GM23338 (cell line): ENCODE measurements at regions not wholly inside any gene's neighbourhood (a gene's known extent, or its start where the extent isn't known, plus 50 kb on each side); places are given as distances from the start of the nearest gene placed in this dataset.

ENCODE experiments used
- CREB1 ChIP-seq: fragments of 250-450 bp; sonication (Bioruptor Pico); IDR thresholded peaks from 2 replicates; pipeline ENCODE4 v1.5.0; 2020; ENCODE audit warnings: low read depth, mild to moderate bottlenecking, moderate library complexity
- EZH2 ChIP-seq: fragments of 200-600 bp; sonication (generic); IDR thresholded peaks from one replicate; pipeline ENCODE4 v1.8.0; 2017; ENCODE audit warnings: antibody characterized with exemption, mild to moderate bottlenecking, low read depth; ENCODE audit not compliant: unreplicated experiment
- EZH2phosphoT487 ChIP-seq: fragments of 200-600 bp; sonication (generic); IDR thresholded peaks from one replicate; pipeline ENCODE4 v1.8.1; 2018; ENCODE audit warnings: antibody characterized with exemption; ENCODE audit not compliant: unreplicated experiment
- JUNB ChIP-seq: IDR thresholded peaks from one replicate; pipeline ENCODE4 v1.6.1; 2016; ENCODE audit warnings: antibody characterized with exemption; ENCODE audit not compliant: unreplicated experiment
- NANOG ChIP-seq: IDR thresholded peaks from 2 replicates; pipeline ENCODE4 v1.6.1; 2016; ENCODE audit warnings: antibody characterized with exemption, borderline replicate concordance
- POLR2AphosphoS5 ChIP-seq: IDR thresholded peaks from 2 replicates; pipeline ENCODE4 v1.6.1; 2016; ENCODE audit warnings: antibody characterized with exemption, low read depth
- STAT1 ChIP-seq: IDR thresholded peaks from one replicate; pipeline ENCODE4 v1.6.1; 2016; ENCODE audit warnings: antibody characterized with exemption; ENCODE audit not compliant: unreplicated experiment
- ZNF114 ChIP-seq: fragments of 250-450 bp; sonication (Bioruptor Pico); IDR thresholded peaks from 2 replicates; pipeline ENCODE4 v1.5.0; 2020; ENCODE audit warnings: mild to moderate bottlenecking, moderate library complexity
- ZNF331 ChIP-seq: fragments of 250-450 bp; sonication (Bioruptor Pico); IDR thresholded peaks from 2 replicates; pipeline ENCODE4 v1.5.0; 2020; ENCODE audit warnings: low read depth, mild to moderate bottlenecking, moderate library complexity
- TF ChIP-seq, protein P1 (sequence below): IDR thresholded peaks from 2 replicates; pipeline ENCODE4 v1.6.1; 2016; ENCODE audit warnings: antibody characterized with exemption
- TF ChIP-seq, protein P2 (sequence below), 2 experiments: fragments of 200-600 bp in 1 of 2; sonication (generic) in 1 of 2; conservative IDR thresholded peaks; 2 replicates each; pipeline versions ENCODE4 v1.5.1 to v1.6.1; 2016 to 2017; ENCODE audit warnings: antibody characterized with exemption in 2 of 2, low read depth in 2 of 2, mild to moderate bottlenecking in 2 of 2, moderate library complexity in 1 of 2
- TF ChIP-seq, protein P3 (sequence below): IDR thresholded peaks from one replicate; pipeline ENCODE4 v1.6.1; 2018; ENCODE audit warnings: antibody characterized with exemption; ENCODE audit not compliant: unreplicated experiment
- TF ChIP-seq, protein P4 (sequence below): fragments of 250-450 bp; sonication (Bioruptor Pico); IDR thresholded peaks from 2 replicates; pipeline ENCODE4 v1.5.0; 2020; ENCODE audit warnings: mild to moderate bottlenecking, moderate library complexity

DNA sequence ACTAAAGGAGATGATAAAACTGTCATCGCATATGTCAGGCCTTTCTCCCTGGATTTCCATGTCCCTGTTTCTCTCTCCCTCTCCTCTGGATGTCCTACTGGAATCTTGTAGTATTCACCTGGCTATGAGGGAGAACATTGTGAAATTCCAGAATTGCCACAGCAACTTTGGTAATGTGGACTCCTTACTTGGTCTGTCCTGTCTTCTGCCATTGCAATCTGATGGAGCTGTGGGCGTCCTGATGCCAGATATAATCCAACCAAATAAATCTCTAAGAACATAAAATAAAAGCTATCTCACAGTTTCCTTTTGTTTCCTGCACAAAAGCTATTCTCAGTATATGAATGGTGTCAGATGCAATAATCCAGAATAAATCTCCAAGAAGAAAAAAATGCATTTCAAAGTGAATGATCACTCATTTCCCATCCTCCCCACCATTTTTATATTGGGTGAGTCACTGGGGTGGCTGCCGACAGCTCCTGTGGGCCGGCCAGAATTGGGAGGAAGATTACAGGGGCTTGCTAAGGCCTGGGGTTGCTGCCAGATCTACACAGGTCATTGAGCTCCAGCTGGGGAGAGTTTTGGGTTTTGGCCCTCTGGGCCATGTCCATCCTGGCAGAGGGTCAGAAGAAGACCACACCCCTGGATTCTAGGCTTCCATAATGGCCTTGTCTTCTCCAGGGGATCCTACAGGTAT is 160.7 kb upstream of the PITX1 start:
- TF ChIP-seq EZH2: no peak
- TF ChIP-seq, protein P1, sequence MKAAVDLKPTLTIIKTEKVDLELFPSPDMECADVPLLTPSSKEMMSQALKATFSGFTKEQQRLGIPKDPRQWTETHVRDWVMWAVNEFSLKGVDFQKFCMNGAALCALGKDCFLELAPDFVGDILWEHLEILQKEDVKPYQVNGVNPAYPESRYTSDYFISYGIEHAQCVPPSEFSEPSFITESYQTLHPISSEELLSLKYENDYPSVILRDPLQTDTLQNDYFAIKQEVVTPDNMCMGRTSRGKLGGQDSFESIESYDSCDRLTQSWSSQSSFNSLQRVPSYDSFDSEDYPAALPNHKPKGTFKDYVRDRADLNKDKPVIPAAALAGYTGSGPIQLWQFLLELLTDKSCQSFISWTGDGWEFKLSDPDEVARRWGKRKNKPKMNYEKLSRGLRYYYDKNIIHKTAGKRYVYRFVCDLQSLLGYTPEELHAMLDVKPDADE: no peak
- TF ChIP-seq JUNB: no peak
- TF ChIP-seq, protein P2, sequence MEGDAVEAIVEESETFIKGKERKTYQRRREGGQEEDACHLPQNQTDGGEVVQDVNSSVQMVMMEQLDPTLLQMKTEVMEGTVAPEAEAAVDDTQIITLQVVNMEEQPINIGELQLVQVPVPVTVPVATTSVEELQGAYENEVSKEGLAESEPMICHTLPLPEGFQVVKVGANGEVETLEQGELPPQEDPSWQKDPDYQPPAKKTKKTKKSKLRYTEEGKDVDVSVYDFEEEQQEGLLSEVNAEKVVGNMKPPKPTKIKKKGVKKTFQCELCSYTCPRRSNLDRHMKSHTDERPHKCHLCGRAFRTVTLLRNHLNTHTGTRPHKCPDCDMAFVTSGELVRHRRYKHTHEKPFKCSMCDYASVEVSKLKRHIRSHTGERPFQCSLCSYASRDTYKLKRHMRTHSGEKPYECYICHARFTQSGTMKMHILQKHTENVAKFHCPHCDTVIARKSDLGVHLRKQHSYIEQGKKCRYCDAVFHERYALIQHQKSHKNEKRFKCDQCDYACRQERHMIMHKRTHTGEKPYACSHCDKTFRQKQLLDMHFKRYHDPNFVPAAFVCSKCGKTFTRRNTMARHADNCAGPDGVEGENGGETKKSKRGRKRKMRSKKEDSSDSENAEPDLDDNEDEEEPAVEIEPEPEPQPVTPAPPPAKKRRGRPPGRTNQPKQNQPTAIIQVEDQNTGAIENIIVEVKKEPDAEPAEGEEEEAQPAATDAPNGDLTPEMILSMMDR (conservative IDR thresholded peaks at IDR 0.05; ENCODE audit: low read depth in 2 of 2): no peak
- no peak for TF ChIP-seq POLR2AphosphoS5
- TF ChIP-seq ZNF331: no peak
- TF ChIP-seq, protein P3, sequence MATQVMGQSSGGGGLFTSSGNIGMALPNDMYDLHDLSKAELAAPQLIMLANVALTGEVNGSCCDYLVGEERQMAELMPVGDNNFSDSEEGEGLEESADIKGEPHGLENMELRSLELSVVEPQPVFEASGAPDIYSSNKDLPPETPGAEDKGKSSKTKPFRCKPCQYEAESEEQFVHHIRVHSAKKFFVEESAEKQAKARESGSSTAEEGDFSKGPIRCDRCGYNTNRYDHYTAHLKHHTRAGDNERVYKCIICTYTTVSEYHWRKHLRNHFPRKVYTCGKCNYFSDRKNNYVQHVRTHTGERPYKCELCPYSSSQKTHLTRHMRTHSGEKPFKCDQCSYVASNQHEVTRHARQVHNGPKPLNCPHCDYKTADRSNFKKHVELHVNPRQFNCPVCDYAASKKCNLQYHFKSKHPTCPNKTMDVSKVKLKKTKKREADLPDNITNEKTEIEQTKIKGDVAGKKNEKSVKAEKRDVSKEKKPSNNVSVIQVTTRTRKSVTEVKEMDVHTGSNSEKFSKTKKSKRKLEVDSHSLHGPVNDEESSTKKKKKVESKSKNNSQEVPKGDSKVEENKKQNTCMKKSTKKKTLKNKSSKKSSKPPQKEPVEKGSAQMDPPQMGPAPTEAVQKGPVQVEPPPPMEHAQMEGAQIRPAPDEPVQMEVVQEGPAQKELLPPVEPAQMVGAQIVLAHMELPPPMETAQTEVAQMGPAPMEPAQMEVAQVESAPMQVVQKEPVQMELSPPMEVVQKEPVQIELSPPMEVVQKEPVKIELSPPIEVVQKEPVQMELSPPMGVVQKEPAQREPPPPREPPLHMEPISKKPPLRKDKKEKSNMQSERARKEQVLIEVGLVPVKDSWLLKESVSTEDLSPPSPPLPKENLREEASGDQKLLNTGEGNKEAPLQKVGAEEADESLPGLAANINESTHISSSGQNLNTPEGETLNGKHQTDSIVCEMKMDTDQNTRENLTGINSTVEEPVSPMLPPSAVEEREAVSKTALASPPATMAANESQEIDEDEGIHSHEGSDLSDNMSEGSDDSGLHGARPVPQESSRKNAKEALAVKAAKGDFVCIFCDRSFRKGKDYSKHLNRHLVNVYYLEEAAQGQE: no peak
- no peak for TF ChIP-seq EZH2phosphoT487
- no peak for TF ChIP-seq STAT1
- no peak for TF ChIP-seq NANOG
- TF ChIP-seq CREB1 (CRISPR knock-in tag): no peak
- no peak for TF ChIP-seq ZNF114 (CRISPR knock-in tag)
- TF ChIP-seq, protein P4, sequence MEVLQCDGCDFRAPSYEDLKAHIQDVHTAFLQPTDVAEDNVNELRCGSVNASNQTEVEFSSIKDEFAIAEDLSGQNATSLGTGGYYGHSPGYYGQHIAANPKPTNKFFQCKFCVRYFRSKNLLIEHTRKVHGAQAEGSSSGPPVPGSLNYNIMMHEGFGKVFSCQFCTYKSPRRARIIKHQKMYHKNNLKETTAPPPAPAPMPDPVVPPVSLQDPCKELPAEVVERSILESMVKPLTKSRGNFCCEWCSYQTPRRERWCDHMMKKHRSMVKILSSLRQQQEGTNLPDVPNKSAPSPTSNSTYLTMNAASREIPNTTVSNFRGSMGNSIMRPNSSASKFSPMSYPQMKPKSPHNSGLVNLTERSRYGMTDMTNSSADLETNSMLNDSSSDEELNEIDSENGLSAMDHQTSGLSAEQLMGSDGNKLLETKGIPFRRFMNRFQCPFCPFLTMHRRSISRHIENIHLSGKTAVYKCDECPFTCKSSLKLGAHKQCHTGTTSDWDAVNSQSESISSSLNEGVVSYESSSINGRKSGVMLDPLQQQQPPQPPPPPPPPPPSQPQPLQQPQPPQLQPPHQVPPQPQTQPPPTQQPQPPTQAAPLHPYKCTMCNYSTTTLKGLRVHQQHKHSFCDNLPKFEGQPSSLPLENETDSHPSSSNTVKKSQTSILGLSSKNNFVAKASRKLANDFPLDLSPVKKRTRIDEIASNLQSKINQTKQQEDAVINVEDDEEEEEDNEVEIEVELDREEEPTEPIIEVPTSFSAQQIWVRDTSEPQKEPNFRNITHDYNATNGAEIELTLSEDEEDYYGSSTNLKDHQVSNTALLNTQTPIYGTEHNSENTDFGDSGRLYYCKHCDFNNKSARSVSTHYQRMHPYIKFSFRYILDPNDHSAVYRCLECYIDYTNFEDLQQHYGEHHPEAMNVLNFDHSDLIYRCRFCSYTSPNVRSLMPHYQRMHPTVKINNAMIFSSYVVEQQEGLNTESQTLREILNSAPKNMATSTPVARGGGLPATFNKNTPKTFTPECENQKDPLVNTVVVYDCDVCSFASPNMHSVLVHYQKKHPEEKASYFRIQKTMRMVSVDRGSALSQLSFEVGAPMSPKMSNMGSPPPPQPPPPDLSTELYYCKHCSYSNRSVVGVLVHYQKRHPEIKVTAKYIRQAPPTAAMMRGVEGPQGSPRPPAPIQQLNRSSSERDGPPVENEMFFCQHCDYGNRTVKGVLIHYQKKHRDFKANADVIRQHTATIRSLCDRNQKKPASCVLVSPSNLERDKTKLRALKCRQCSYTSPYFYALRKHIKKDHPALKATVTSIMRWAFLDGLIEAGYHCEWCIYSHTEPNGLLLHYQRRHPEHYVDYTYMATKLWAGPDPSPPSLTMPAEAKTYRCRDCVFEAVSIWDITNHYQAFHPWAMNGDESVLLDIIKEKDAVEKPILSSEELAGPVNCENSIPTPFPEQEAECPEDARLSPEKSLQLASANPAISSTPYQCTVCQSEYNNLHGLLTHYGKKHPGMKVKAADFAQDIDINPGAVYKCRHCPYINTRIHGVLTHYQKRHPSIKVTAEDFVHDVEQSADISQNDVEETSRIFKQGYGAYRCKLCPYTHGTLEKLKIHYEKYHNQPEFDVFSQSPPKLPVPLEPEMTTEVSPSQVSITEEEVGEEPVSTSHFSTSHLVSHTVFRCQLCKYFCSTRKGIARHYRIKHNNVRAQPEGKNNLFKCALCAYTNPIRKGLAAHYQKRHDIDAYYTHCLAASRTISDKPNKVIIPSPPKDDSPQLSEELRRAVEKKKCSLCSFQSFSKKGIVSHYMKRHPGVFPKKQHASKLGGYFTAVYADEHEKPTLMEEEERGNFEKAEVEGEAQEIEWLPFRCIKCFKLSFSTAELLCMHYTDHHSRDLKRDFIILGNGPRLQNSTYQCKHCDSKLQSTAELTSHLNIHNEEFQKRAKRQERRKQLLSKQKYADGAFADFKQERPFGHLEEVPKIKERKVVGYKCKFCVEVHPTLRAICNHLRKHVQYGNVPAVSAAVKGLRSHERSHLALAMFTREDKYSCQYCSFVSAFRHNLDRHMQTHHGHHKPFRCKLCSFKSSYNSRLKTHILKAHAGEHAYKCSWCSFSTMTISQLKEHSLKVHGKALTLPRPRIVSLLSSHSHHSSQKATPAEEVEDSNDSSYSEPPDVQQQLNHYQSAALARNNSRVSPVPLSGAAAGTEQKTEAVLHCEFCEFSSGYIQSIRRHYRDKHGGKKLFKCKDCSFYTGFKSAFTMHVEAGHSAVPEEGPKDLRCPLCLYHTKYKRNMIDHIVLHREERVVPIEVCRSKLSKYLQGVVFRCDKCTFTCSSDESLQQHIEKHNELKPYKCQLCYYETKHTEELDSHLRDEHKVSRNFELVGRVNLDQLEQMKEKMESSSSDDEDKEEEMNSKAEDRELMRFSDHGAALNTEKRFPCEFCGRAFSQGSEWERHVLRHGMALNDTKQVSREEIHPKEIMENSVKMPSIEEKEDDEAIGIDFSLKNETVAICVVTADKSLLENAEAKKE (CRISPR knock-in tag): no peak
